Common myeloid progenitor, CD34-positive (primary cell): ENCODE measurements at regions not wholly inside any gene's neighbourhood (a gene's known extent, or its start where the extent isn't known, plus 50 kb on each side); places are given as distances from the start of the nearest gene placed in this dataset.
"Not testable (repeated sequence)": the region's sequence is repeated elsewhere in the genome, so short reads cannot be mapped to it uniquely, and the experiment has no call there.

ENCODE experiments used
- CTCF ChIA-PET: fragments of 350-600 bp; sonication (Branson Sonifier 250); formaldehyde crosslinking; loops from one replicate; lab custom pipeline; 2021; ENCODE audit warnings: antibody characterized with exemption; lab: Charles Lee
- POLR2A ChIA-PET: fragments of 350-600 bp; sonication (Branson Sonifier 250); formaldehyde crosslinking; loops from one replicate; lab custom pipeline; 2021; ENCODE audit warnings: antibody characterized with exemption; lab: Charles Lee
- DNase-seq, 3 donors: peaks; one replicate each; pipeline versions ENCODE4 v3.0.0 to v3.0.0-alpha.2; 2013
- H3K27ac ChIP-seq, 2 experiments: 1 replicate in 1 of 2; 2 replicates in 1 of 2; pipeline ENCODE4 v1.7.0; 2013; ENCODE audit warnings: inconsistent platforms in 2 of 2, low read length in 2 of 2, mild to moderate bottlenecking in 2 of 2, low read depth in 1 of 2, moderate library complexity in 1 of 2; ENCODE audit not compliant: severe bottlenecking in 2 of 2, insufficient read depth in 1 of 2, poor library complexity in 1 of 2
- H3K27me3 ChIP-seq, 5 experiments: replicated peaks in 2 of 5; 1 replicate in 3 of 5; 2 replicates in 2 of 5; pipeline versions ENCODE4 v1.6.1 to v1.7.0; 2013; ENCODE audit warnings: low read length in 4 of 5, mild to moderate bottlenecking in 2 of 5, moderate library complexity in 2 of 5, inconsistent platforms in 1 of 5; ENCODE audit not compliant: insufficient read depth in 5 of 5, control insufficient read depth in 4 of 5
- H3K36me3 ChIP-seq, 4 experiments: 1 replicate in 2 of 4; 2 replicates in 2 of 4; pipeline versions ENCODE4 v1.6.1 to v1.7.0; 2013; ENCODE audit warnings: low read length in 3 of 4, control low read depth in 1 of 4, mild to moderate bottlenecking in 1 of 4; ENCODE audit not compliant: control insufficient read depth in 4 of 4, insufficient read depth in 4 of 4
- H3K4me1 ChIP-seq, 4 experiments: 1 replicate in 3 of 4; 2 replicates in 1 of 4; pipeline versions ENCODE4 v1.6.1 to v1.7.1; 2013; ENCODE audit warnings: low read length in 3 of 4, mild to moderate bottlenecking in 3 of 4, control low read depth in 1 of 4, inconsistent platforms in 1 of 4, moderate library complexity in 1 of 4; ENCODE audit not compliant: control insufficient read depth in 4 of 4, insufficient read depth in 4 of 4; ENCODE audit errors: control extremely low read depth in 1 of 4
- H3K4me3 ChIP-seq, 7 experiments: 1 replicate in 4 of 7; 2 replicates in 3 of 7; pipeline versions ENCODE4 v1.5.1 to v1.7.0; 2013; ENCODE audit warnings: mild to moderate bottlenecking in 7 of 7, low read length in 6 of 7, moderate library complexity in 6 of 7, inconsistent platforms in 2 of 7, low read depth in 2 of 7, control low read depth in 1 of 7; ENCODE audit not compliant: insufficient read depth in 4 of 7, control insufficient read depth in 1 of 7; ENCODE audit errors: extremely low read depth in 1 of 7
- H3K9me3 ChIP-seq, 5 experiments: 1 replicate in 4 of 5; 2 replicates in 1 of 5; pipeline versions ENCODE4 v1.6.1 to v1.7.1; 2013; ENCODE audit warnings: low read length in 4 of 5, mild to moderate bottlenecking in 2 of 5, inconsistent platforms in 1 of 5, low read depth in 1 of 5, moderate library complexity in 1 of 5; ENCODE audit not compliant: control insufficient read depth in 4 of 5, insufficient read depth in 2 of 5; ENCODE audit errors: control extremely low read depth in 1 of 5
- WGBS: methylation state at CpG from one replicate; pipeline ENCODE4 v1.1.5; 2013; ENCODE audit not compliant: insufficient coverage; 5-methylcytosine and 5-hydroxymethylcytosine counted together

- Histone ChIP-seq H3K27me3 (no peaks in the 10 kb centered on the region), H3K9me3 (peaks cover 2 to 16% (median 14%) of the 10 kb centered on the region in 5 experiments), H3K36me3 (peaks cover 4 to 31% (median 15%) of the 10 kb centered on the region in 4 experiments), H3K4me3 (no peak overlapping the region), H3K27ac (no peak overlapping the region), H3K4me1 (peaks cover 0 to 18% (median 5%) of the 10 kb centered on the region in 4 experiments)
- CTCF ChIA-PET: interaction anchor here (0.6 kb wide), 1 partner anchor 8 kb away, joined by 3 read pairs; no protein-coding TSS in a partner anchor
- POLR2A ChIA-PET: interaction anchor here (0.7 kb wide), 1 partner anchor 16 kb away, joined by 5 read pairs; no protein-coding TSS in a partner anchor
- no peak for DNase-seq
- WGBS: 90% methylated on average over 5 of the region's 10 CpGs
Observed at GRCh38 chr17:83019376-83019775, 60.0 kb upstream of the METRNL start.

GRCh38 chr17:83024218-83024971 is 55.0 kb upstream of the METRNL start:
- DNase-seq: peak; percentile 21 to 79 (median 73)
- CTCF ChIA-PET: interaction anchor here (1.3 kb wide), 1 partner anchor 14 kb away, joined by 3 read pairs; no protein-coding TSS in a partner anchor
- Histone ChIP-seq H3K36me3 (peaks cover 3 to 23% (median 14%) of the 10 kb centered on the region in 4 experiments), H3K9me3 (no peaks in the 10 kb centered on the region), H3K4me3 (no peak overlapping the region), H3K4me1 (peaks cover 0 to 32% (median 21%) of the 10 kb centered on the region in 4 experiments), H3K27ac (no peak overlapping the region), H3K27me3 (no peaks in the 10 kb centered on the region)
- WGBS: 90% methylated on average over 33 of the region's 43 CpGs
- POLR2A ChIA-PET: no interaction called here

GRCh38 chr17:83025636-83026280 is 53.7 kb upstream of the METRNL start:
- Histone ChIP-seq H3K27ac (no peak overlapping the region), H3K9me3 (no peaks in the 10 kb centered on the region), H3K4me3 (no peak overlapping the region), H3K36me3 (peaks cover 3 to 29% (median 16%) of the 10 kb centered on the region in 4 experiments), H3K27me3 (no peaks in the 10 kb centered on the region), H3K4me1 (peaks cover 0 to 32% (median 21%) of the 10 kb centered on the region in 4 experiments)
- POLR2A ChIA-PET: no interaction called here
- WGBS: 97% methylated on average over 28 of the region's 31 CpGs
- CTCF ChIA-PET: no interaction called here
- DNase-seq: no peak

- Histone ChIP-seq H3K27ac (no peak overlapping the region), H3K9me3 (no peaks in the 10 kb centered on the region), H3K36me3 (peaks cover 3 to 31% (median 17%) of the 10 kb centered on the region in 4 experiments), H3K4me1 (peaks cover 0 to 32% (median 21%) of the 10 kb centered on the region in 4 experiments), H3K4me3 (no peak overlapping the region), H3K27me3 (no peaks in the 10 kb centered on the region)
- CTCF ChIA-PET: no interaction called here
- WGBS: no CpG with 5 or more reads among the region's 14 CpGs
- DNase-seq: peak in 2 of 3 donors; percentile 43 to 66
- POLR2A ChIA-PET: no interaction called here
Observed at GRCh38 chr17:83026311-83026811, 53.0 kb upstream of the METRNL start.

- Histone ChIP-seq H3K36me3 (peaks cover 3 to 37% (median 19%) of the 10 kb centered on the region in 4 experiments), H3K4me1 (peaks cover 0 to 32% (median 21%) of the 10 kb centered on the region in 4 experiments)
- H3K27me3 ChIP-seq, H3K27ac ChIP-seq, CTCF ChIA-PET, H3K4me3 ChIP-seq, H3K9me3 ChIP-seq, POLR2A ChIA-PET: not testable (repeated sequence)
- peak in 2 of 3 donors; percentile 33 to 44 for DNase-seq
- WGBS: 81% methylated on average over 4 of the region's 11 CpGs
Observed at GRCh38 chr17:83026921-83027320, 52.5 kb upstream of the METRNL start.

- POLR2A ChIA-PET: no interaction called here
- no peak overlapping the region for H3K4me3 ChIP-seq
- no peaks in the 10 kb centered on the region for H3K9me3 ChIP-seq
- 94% methylated on average over 13 of the region's 17 CpGs for WGBS
- no peaks in the 10 kb centered on the region for H3K27me3 ChIP-seq
- H3K36me3 ChIP-seq: peaks cover 3 to 42% (median 22%) of the 10 kb centered on the region in 4 experiments
- no peak overlapping the region for H3K27ac ChIP-seq
- no peak for DNase-seq
- peaks cover 0 to 26% (median 20%) of the 10 kb centered on the region in 4 experiments for H3K4me1 ChIP-seq
- CTCF ChIA-PET: no interaction called here
Observed at GRCh38 chr17:83028851-83029250, 50.6 kb upstream of the METRNL start.
